ENCODE measurements at regions not wholly inside any gene's neighbourhood (a gene's known extent, or its start where the extent isn't known, plus 50 kb on each side); places are given as distances from the start of the nearest gene placed in this dataset.

DNA sequence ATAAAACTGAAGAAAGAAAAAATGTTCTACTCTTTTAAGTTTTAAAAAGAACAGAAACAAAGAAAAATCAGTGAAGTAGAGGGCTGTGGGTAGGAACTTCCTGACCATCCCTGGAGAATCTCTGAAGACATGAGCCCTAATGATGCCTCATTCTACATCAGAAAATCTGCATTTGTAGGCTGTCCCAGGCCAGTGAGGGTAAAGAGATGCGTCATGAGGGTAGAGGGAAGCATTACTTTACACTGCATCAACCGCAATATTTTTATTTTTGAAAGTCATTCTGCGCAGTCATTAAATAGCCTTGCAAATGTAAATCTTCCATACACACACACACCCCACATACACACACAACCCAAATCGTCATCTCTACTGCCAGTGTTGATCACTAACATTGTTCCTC, 82.1 kb upstream of the CABCOCO1 start:
- TF ChIP-seq, protein P1, sequence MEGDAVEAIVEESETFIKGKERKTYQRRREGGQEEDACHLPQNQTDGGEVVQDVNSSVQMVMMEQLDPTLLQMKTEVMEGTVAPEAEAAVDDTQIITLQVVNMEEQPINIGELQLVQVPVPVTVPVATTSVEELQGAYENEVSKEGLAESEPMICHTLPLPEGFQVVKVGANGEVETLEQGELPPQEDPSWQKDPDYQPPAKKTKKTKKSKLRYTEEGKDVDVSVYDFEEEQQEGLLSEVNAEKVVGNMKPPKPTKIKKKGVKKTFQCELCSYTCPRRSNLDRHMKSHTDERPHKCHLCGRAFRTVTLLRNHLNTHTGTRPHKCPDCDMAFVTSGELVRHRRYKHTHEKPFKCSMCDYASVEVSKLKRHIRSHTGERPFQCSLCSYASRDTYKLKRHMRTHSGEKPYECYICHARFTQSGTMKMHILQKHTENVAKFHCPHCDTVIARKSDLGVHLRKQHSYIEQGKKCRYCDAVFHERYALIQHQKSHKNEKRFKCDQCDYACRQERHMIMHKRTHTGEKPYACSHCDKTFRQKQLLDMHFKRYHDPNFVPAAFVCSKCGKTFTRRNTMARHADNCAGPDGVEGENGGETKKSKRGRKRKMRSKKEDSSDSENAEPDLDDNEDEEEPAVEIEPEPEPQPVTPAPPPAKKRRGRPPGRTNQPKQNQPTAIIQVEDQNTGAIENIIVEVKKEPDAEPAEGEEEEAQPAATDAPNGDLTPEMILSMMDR (IDR thresholded peaks at IDR 0.05): no peak
- TF ChIP-seq POLR2AphosphoS5 (IDR thresholded peaks at IDR 0.05; ENCODE audit: low read depth, low read length) (no peak), SIN3A (IDR thresholded peaks at IDR 0.05; ENCODE audit: borderline replicate concordance, insufficient read depth, low read depth, low read length) (no peak)
- TF ChIP-seq, protein P2, sequence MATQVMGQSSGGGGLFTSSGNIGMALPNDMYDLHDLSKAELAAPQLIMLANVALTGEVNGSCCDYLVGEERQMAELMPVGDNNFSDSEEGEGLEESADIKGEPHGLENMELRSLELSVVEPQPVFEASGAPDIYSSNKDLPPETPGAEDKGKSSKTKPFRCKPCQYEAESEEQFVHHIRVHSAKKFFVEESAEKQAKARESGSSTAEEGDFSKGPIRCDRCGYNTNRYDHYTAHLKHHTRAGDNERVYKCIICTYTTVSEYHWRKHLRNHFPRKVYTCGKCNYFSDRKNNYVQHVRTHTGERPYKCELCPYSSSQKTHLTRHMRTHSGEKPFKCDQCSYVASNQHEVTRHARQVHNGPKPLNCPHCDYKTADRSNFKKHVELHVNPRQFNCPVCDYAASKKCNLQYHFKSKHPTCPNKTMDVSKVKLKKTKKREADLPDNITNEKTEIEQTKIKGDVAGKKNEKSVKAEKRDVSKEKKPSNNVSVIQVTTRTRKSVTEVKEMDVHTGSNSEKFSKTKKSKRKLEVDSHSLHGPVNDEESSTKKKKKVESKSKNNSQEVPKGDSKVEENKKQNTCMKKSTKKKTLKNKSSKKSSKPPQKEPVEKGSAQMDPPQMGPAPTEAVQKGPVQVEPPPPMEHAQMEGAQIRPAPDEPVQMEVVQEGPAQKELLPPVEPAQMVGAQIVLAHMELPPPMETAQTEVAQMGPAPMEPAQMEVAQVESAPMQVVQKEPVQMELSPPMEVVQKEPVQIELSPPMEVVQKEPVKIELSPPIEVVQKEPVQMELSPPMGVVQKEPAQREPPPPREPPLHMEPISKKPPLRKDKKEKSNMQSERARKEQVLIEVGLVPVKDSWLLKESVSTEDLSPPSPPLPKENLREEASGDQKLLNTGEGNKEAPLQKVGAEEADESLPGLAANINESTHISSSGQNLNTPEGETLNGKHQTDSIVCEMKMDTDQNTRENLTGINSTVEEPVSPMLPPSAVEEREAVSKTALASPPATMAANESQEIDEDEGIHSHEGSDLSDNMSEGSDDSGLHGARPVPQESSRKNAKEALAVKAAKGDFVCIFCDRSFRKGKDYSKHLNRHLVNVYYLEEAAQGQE (IDR thresholded peaks at IDR 0.05; ENCODE audit: insufficient read depth in 1 of 2, low read depth in 2 of 2, low read length in 1 of 2): no peak

Data from Panc1 (cell line).